ENCODE measurements at regions not wholly inside any gene's neighbourhood (a gene's known extent, or its start where the extent isn't known, plus 50 kb on each side); places are given as distances from the start of the nearest gene placed in this dataset.

DNA sequence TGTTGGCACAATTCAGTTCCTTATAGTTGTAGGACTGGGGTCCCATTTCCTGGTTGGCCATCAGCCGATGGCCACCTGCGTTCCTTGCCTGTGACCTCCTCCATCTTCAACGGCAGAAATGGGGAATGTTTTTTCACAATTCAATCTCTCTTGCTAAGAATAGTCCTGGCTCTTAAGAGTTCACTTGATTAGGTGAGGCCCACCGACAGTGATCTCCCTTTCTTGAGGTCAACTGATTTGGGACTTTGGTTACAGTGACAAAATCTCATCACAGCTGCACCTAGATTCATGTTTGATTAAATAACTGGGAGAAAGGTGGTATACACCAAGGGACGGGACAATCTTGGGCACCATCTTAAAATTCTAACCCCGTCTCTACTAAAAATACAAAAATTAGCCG, 139.1 kb upstream of the DTNBP1 start:
- TF ChIP-seq, protein P1, sequence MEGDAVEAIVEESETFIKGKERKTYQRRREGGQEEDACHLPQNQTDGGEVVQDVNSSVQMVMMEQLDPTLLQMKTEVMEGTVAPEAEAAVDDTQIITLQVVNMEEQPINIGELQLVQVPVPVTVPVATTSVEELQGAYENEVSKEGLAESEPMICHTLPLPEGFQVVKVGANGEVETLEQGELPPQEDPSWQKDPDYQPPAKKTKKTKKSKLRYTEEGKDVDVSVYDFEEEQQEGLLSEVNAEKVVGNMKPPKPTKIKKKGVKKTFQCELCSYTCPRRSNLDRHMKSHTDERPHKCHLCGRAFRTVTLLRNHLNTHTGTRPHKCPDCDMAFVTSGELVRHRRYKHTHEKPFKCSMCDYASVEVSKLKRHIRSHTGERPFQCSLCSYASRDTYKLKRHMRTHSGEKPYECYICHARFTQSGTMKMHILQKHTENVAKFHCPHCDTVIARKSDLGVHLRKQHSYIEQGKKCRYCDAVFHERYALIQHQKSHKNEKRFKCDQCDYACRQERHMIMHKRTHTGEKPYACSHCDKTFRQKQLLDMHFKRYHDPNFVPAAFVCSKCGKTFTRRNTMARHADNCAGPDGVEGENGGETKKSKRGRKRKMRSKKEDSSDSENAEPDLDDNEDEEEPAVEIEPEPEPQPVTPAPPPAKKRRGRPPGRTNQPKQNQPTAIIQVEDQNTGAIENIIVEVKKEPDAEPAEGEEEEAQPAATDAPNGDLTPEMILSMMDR (conservative IDR thresholded peaks at IDR 0.05; ENCODE audit: low read length) = no peak
- no peak for TF ChIP-seq EZH2phosphoT487 (IDR thresholded peaks at IDR 0.05; ENCODE audit: borderline replicate concordance, low read depth, low read length)

Measured in OCI-LY7 (cell line).